A673 (cell line): ENCODE measurements at regions not wholly inside any gene's neighbourhood (a gene's known extent, or its start where the extent isn't known, plus 50 kb on each side); places are given as distances from the start of the nearest gene placed in this dataset.

Experiments used
- BruUV-seq: library from RNA; stranded (reverse); fragments of 400-500 nt; replicated peaks from 2 replicates; lab custom pipeline; 2021; lab: Mats Ljungman, UMichigan
- CTCF ChIA-PET: fragments of 300-600 bp; sonication (Branson Sonifier 250); formaldehyde crosslinking; loops from one replicate; lab custom pipeline; 2022; ENCODE audit warnings: antibody characterized with exemption; lab: Charles Lee
- POLR2A ChIA-PET: fragments of 300-600 bp; sonication (Branson Sonifier 250); formaldehyde crosslinking; loops from one replicate; lab custom pipeline; 2022; ENCODE audit warnings: antibody characterized with exemption; ENCODE audit not compliant: low non-redundant PET; lab: Charles Lee
- DNase-seq: peaks from one replicate; pipeline ENCODE4 v3.0.0-alpha.2; 2015; ENCODE audit warnings: low spot score
- H3K27ac ChIP-seq: fragments of 200-600 bp; sonication (generic); 2 replicates; pipeline ENCODE4 v1.5.1; 2016; ENCODE audit warnings: mixed run types, low read depth, mild to moderate bottlenecking, mixed read lengths, antibody characterized with exemption, low read length; ENCODE audit not compliant: poor library complexity, severe bottlenecking
- H3K27me3 ChIP-seq: fragments of 200-600 bp; sonication (generic); replicated peaks from 2 replicates; pipeline ENCODE4 v1.6.1; 2017; ENCODE audit warnings: mixed run types, low read depth, mild to moderate bottlenecking, mixed read lengths, antibody characterized with exemption, low read length; ENCODE audit not compliant: insufficient read depth, poor library complexity
- H3K36me3 ChIP-seq: fragments of 200-600 bp; sonication (generic); 2 replicates; pipeline ENCODE4 v1.6.1; 2016; ENCODE audit warnings: mixed run types, mild to moderate bottlenecking, mixed read lengths, antibody characterized with exemption, low read length; ENCODE audit not compliant: insufficient read depth, poor library complexity, severe bottlenecking
- H3K4me1 ChIP-seq: fragments of 200-600 bp; sonication (generic); 2 replicates; pipeline ENCODE4 v1.6.1; 2017; ENCODE audit warnings: mixed run types, mild to moderate bottlenecking, mixed read lengths, antibody characterized with exemption, low read length; ENCODE audit not compliant: insufficient read depth, poor library complexity, severe bottlenecking
- H3K4me3 ChIP-seq: fragments of 200-600 bp; sonication (generic); 2 replicates; pipeline ENCODE4 v1.5.1; 2016; ENCODE audit warnings: low read depth, mixed run types, mild to moderate bottlenecking, mixed read lengths, low read length; ENCODE audit not compliant: poor library complexity, severe bottlenecking
- H3K9me3 ChIP-seq: fragments of 200-600 bp; sonication (generic); 2 replicates; pipeline ENCODE4 v1.6.1; 2016; ENCODE audit warnings: mixed run types, low read depth, mild to moderate bottlenecking, mixed read lengths, antibody characterized with exemption, low read length; ENCODE audit not compliant: poor library complexity, severe bottlenecking
- CTCF ChIP-seq: fragments of 300-800, 200-600 bp; sonication (generic); conservative IDR thresholded peaks from 2 replicates; pipeline ENCODE4 v1.5.1; 2017; ENCODE audit warnings: low read depth, mild to moderate bottlenecking, antibody characterized with exemption, low read length, moderate library complexity, mixed read lengths
- EZH2 ChIP-seq: fragments of 200-600 bp; sonication (generic); IDR thresholded peaks from 2 replicates; pipeline ENCODE4 v1.6.1; 2017; ENCODE audit warnings: borderline replicate concordance, low read depth, mild to moderate bottlenecking, mixed read lengths, antibody characterized with exemption, low read length; ENCODE audit not compliant: poor library complexity, severe bottlenecking
- intact Hi-C: fragments of 100-400 bp; cut with micrococcal nuclease; formaldehyde crosslinking; loops from one replicate; pipeline ENCODE4 v1.10.0; 2022; ENCODE audit not compliant: unreplicated experiment

DNA sequence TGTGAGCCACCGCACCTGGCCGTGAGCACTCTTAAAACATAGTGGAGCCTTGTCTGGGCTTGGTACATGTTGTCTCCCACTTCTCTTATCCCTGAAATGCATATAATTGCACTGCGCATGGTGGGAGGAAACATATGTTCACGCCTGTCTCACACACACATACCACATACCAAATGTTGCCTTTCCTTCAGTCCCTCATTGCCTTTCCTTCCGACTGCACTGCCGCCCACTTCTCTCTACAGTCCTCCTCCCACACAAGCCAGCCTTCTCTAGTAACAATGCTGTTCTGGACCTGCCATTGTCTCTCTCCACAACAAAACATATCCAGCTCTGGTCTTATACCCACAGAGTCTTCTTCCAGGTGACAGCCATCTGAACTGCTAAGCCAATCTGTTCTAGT, 88.3 kb upstream of the PTHLH start:
- POLR2A ChIA-PET: no interaction called here
- BruUV-seq: no TSS peak
- Histone ChIP-seq H3K36me3 (no peaks in the 10 kb centered on the region), H3K27me3 (no peaks in the 10 kb centered on the region), H3K9me3 (no peaks in the 10 kb centered on the region), H3K27ac (no peak overlapping the region), H3K4me1 (peaks cover 8% of the 10 kb centered on the region), H3K4me3 (no peak overlapping the region)
- CTCF ChIA-PET: no interaction called here
- intact Hi-C loops: no loop called here
- TF ChIP-seq EZH2: no peak
- no peak for TF ChIP-seq CTCF
- DNase-seq: no peak

- Histone ChIP-seq H3K9me3 (no peaks in the 10 kb centered on the region), H3K27me3 (no peaks in the 10 kb centered on the region), H3K36me3 (no peaks in the 10 kb centered on the region), H3K4me1 (peaks cover 2% of the 10 kb centered on the region), H3K4me3 (no peak overlapping the region), H3K27ac (no peak overlapping the region)
- TF ChIP-seq EZH2 (no peak), CTCF (no peak)
- ChIA-PET POLR2A (no interaction called here), CTCF (no interaction called here)
- intact Hi-C loops: no loop called here
- no TSS peak for BruUV-seq
- no peak for DNase-seq
Measured at GRCh38 chr12:28063355-28063880, 90.9 kb upstream of the PTHLH start.

DNA sequence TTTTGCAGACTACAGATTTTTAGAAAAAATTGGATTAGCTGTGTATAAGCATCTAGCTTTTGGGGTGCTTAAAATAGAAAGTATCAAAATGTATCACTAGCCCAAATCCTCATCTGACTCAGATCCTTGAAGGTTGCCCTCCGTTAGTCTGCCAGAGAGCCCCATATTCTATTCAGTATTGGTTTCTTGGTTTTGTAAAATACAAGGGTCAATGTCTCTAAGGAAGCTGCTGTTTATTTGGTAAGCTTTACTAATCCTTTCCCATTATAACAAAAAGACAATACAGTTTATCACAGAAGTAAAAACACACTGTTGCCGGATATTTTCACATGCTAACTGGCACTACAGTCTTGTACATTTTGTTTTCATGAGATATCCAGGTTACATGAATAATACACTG, 92.8 kb upstream of the PTHLH start:
- ChIA-PET POLR2A (no interaction called here), CTCF (no interaction called here)
- no peaks in the 10 kb centered on the region for H3K27me3 ChIP-seq
- H3K36me3 ChIP-seq: no peaks in the 10 kb centered on the region
- no peak for DNase-seq
- no peak overlapping the region for H3K4me3 ChIP-seq
- BruUV-seq: no TSS peak
- H3K27ac ChIP-seq: no peak overlapping the region
- H3K4me1 ChIP-seq: no peaks in the 10 kb centered on the region
- TF ChIP-seq CTCF (no peak), EZH2 (no peak)
- no peaks in the 10 kb centered on the region for H3K9me3 ChIP-seq
- intact Hi-C loops: no loop called here
